PC-3 (cell line): ENCODE measurements at regions not wholly inside any gene's neighbourhood (a gene's known extent, or its start where the extent isn't known, plus 50 kb on each side); places are given as distances from the start of the nearest gene placed in this dataset.
"Not testable (repeated sequence)": the region's sequence is repeated elsewhere in the genome, so short reads cannot be mapped to it uniquely, and the experiment has no call there.

Experiments used
- ATAC-seq: fragments of 200-7000 bp; cut with Tn5 transposase; 2 replicates; pipeline ENCODE4 v1.9.1; 2020; ENCODE audit warnings: mild to moderate bottlenecking, moderate library complexity
- BruUV-seq: library from RNA; stranded (reverse); fragments of 400-500 nt; replicated peaks from 2 replicates; lab custom pipeline; 2021; lab: Mats Ljungman, UMichigan
- CTCF ChIA-PET: fragments of 300-600 bp; sonication (Branson Sonifier 250); formaldehyde crosslinking; loops from one replicate; lab custom pipeline; 2022; ENCODE audit warnings: antibody characterized with exemption; lab: Charles Lee
- POLR2A ChIA-PET: fragments of 300-600 bp; sonication (Branson Sonifier 250); formaldehyde crosslinking; loops from one replicate; lab custom pipeline; 2022; ENCODE audit warnings: antibody characterized with exemption; ENCODE audit not compliant: unreplicated experiment; lab: Charles Lee
- DNase-seq: peaks from one replicate; pipeline ENCODE4 v3.0.0-alpha.2; 2015
- H2AFZ ChIP-seq: fragments of 300-600 bp; sonication (generic); 2 replicates; pipeline ENCODE4 v1.6.0; 2016; ENCODE audit warnings: antibody characterized with exemption, low read length
- H3F3A ChIP-seq: fragments of 300-600 bp; sonication (generic); one replicate; pipeline ENCODE4 v1.6.0; 2017; ENCODE audit warnings: antibody characterized with exemption, low read length, control low read depth, mild to moderate bottlenecking; ENCODE audit not compliant: unreplicated experiment
- H3K27ac ChIP-seq: fragments of 300-600 bp; sonication (generic); 2 replicates; pipeline ENCODE4 v1.5.1; 2016; ENCODE audit warnings: mild to moderate bottlenecking, low read length
- H3K27me3 ChIP-seq: fragments of 300-600 bp; sonication (generic); 2 replicates; pipeline ENCODE4 v1.6.1; 2016; ENCODE audit warnings: low read length, mixed read lengths
- H3K36me3 ChIP-seq: fragments of 300-600 bp; sonication (generic); 2 replicates; pipeline ENCODE4 v1.6.1; 2016; ENCODE audit warnings: low read depth, mixed run types, low read length, mixed read lengths
- H3K4me1 ChIP-seq: fragments of 300-600 bp; sonication (generic); 2 replicates; pipeline ENCODE4 v1.5.1; 2016; ENCODE audit warnings: low read length; ENCODE audit not compliant: insufficient read depth
- H3K4me2 ChIP-seq: fragments of 300-600 bp; sonication (generic); 2 replicates; pipeline ENCODE4 v1.6.0; 2016; ENCODE audit warnings: low read length
- H3K4me3 ChIP-seq: fragments of 300-600 bp; sonication (generic); 2 replicates; pipeline ENCODE4 v1.5.1; 2016; ENCODE audit warnings: mild to moderate bottlenecking, low read length, mixed read lengths
- H3K79me2 ChIP-seq: fragments of 300-600 bp; sonication (generic); 2 replicates; pipeline ENCODE4 v1.6.1; 2017; ENCODE audit warnings: low read length, mixed read lengths
- H3K9ac ChIP-seq: fragments of 300-600 bp; sonication (generic); 2 replicates; pipeline ENCODE4 v1.6.0; 2016; ENCODE audit warnings: mild to moderate bottlenecking, low read length
- H3K9me2 ChIP-seq: fragments of 300-600 bp; sonication (generic); replicated peaks from 2 replicates; pipeline ENCODE4 v1.6.1; 2016; ENCODE audit warnings: mixed run types, low read length, mixed read lengths
- H3K9me3 ChIP-seq: fragments of 300-600 bp; sonication (generic); 2 replicates; pipeline ENCODE4 v1.6.1; 2016; ENCODE audit warnings: low read length, mixed read lengths
- H4K20me1 ChIP-seq: fragments of 300-600 bp; sonication (generic); 2 replicates; pipeline ENCODE4 v1.6.1; 2016; ENCODE audit warnings: low read length, mixed read lengths
- CTCF ChIP-seq: fragments of 300-600 bp; sonication (generic); conservative IDR thresholded peaks from 2 replicates; pipeline ENCODE4 v1.5.1; 2017; ENCODE audit warnings: antibody characterized with exemption, low read depth, mild to moderate bottlenecking, low read length
- EZH2 ChIP-seq: fragments of 300-600 bp; sonication (generic); IDR thresholded peaks from one replicate; pipeline ENCODE4 v1.6.1; 2017; ENCODE audit warnings: antibody characterized with exemption, mild to moderate bottlenecking, low read length; ENCODE audit not compliant: unreplicated experiment
- EZH2phosphoT487 ChIP-seq: fragments of 300-600 bp; sonication (generic); IDR thresholded peaks from 2 replicates; pipeline ENCODE4 v1.6.1; 2018; ENCODE audit warnings: mild to moderate bottlenecking, antibody characterized with exemption, low read length, borderline replicate concordance
- intact Hi-C: fragments of 100-400 bp; cut with micrococcal nuclease; formaldehyde crosslinking; loops from 2 replicates; pipeline ENCODE4 v1.9.0; 2023

- H4K20me1 ChIP-seq, result no peaks in the 10 kb centered on the region
- H3K4me1 ChIP-seq, result peaks cover 6% of the 10 kb centered on the region; the same call in 1 of the 2 replicates
- no peaks in the 10 kb centered on the region for H3F3A ChIP-seq
- POLR2A ChIA-PET, result no interaction called here
- H3K27ac ChIP-seq, result no peak overlapping the region
- H3K79me2 ChIP-seq, result no peaks in the 10 kb centered on the region
- no peak overlapping the region for H3K9ac ChIP-seq
- H3K36me3 ChIP-seq, result no peaks in the 10 kb centered on the region
- no peak for TF ChIP-seq EZH2
- no peak for TF ChIP-seq CTCF
- TF ChIP-seq EZH2phosphoT487, result no peak
- H3K9me2 ChIP-seq, result no peaks in the 10 kb centered on the region
- H3K4me2 ChIP-seq, result no peak overlapping the region
- H3K4me3 ChIP-seq, result no peak overlapping the region
- BruUV-seq, result no TSS peak
- CTCF ChIA-PET, result no interaction called here
- ATAC-seq (no peak), DNase-seq (no peak)
- no peak overlapping the region for H2AFZ ChIP-seq
- intact Hi-C loops, result no loop called here
- no peaks in the 10 kb centered on the region for H3K27me3 ChIP-seq
- H3K9me3 ChIP-seq, result no peaks in the 10 kb centered on the region
Measured at GRCh38 chr6:119495230-119495683, 145.7 kb upstream of the MAN1A1 start.

- no peaks in the 10 kb centered on the region for H3K9me2 ChIP-seq
- H2AFZ ChIP-seq, result no peak overlapping the region
- no peaks in the 10 kb centered on the region for H3K36me3 ChIP-seq
- H3K9me3 ChIP-seq, result no peaks in the 10 kb centered on the region
- CTCF ChIA-PET, result no interaction called here
- no peak overlapping the region for H3K9ac ChIP-seq
- H3K27me3 ChIP-seq, result no peaks in the 10 kb centered on the region
- intact Hi-C loops, result no loop called here
- H4K20me1 ChIP-seq, result no peaks in the 10 kb centered on the region
- no peak overlapping the region for H3K4me3 ChIP-seq
- no peak for DNase-seq
- POLR2A ChIA-PET, result no interaction called here
- BruUV-seq, result no TSS peak
- H3K79me2 ChIP-seq, result no peaks in the 10 kb centered on the region
- H3K27ac ChIP-seq, result no peak overlapping the region
- ATAC-seq, result no peak
- H3F3A ChIP-seq, result no peaks in the 10 kb centered on the region
- H3K4me1 ChIP-seq, result peaks cover 6% of the 10 kb centered on the region; the same call in 1 of the 2 replicates
- TF ChIP-seq EZH2phosphoT487, result no peak
- no peak for TF ChIP-seq EZH2
- TF ChIP-seq CTCF, result no peak
- H3K4me2 ChIP-seq, result no peak overlapping the region
Measured at GRCh38 chr6:119493980-119494379, 144.4 kb upstream of the MAN1A1 start.

GRCh38 chr6:119491112-119491511, 141.6 kb upstream of the MAN1A1 start:
- H3K27ac ChIP-seq, H3K27me3 ChIP-seq, H2AFZ ChIP-seq, intact Hi-C loops, DNase-seq, H3K36me3 ChIP-seq, H4K20me1 ChIP-seq, H3K4me1 ChIP-seq, H3K4me2 ChIP-seq, H3K9me2 ChIP-seq, H3F3A ChIP-seq, H3K9me3 ChIP-seq, H3K4me3 ChIP-seq, BruUV-seq, POLR2A ChIA-PET, CTCF ChIA-PET, ATAC-seq, H3K79me2 ChIP-seq, H3K9ac ChIP-seq: not testable (repeated sequence)

GRCh38 chr6:119490050-119490449, 140.5 kb upstream of the MAN1A1 start:
- H3K9me2 ChIP-seq, ATAC-seq, CTCF ChIA-PET: not testable (repeated sequence)

More at GRCh38 chr6:119490050-119490449, 140.5 kb upstream of the MAN1A1 start:
- H3K79me2 ChIP-seq, POLR2A ChIA-PET, H3K36me3 ChIP-seq, intact Hi-C loops, BruUV-seq, H3K27me3 ChIP-seq, H3K4me3 ChIP-seq, DNase-seq, H3K4me1 ChIP-seq, H2AFZ ChIP-seq, H4K20me1 ChIP-seq, H3K4me2 ChIP-seq, H3F3A ChIP-seq, H3K9me3 ChIP-seq, H3K27ac ChIP-seq, H3K9ac ChIP-seq: not testable (repeated sequence)
